ENCODE measurements at regions not wholly inside any gene's neighbourhood (a gene's known extent, or its start where the extent isn't known, plus 50 kb on each side); places are given as distances from the start of the nearest gene placed in this dataset.
"Not testable (repeated sequence)": the region's sequence is repeated elsewhere in the genome, so short reads cannot be mapped to it uniquely, and the experiment has no call there.

DNA sequence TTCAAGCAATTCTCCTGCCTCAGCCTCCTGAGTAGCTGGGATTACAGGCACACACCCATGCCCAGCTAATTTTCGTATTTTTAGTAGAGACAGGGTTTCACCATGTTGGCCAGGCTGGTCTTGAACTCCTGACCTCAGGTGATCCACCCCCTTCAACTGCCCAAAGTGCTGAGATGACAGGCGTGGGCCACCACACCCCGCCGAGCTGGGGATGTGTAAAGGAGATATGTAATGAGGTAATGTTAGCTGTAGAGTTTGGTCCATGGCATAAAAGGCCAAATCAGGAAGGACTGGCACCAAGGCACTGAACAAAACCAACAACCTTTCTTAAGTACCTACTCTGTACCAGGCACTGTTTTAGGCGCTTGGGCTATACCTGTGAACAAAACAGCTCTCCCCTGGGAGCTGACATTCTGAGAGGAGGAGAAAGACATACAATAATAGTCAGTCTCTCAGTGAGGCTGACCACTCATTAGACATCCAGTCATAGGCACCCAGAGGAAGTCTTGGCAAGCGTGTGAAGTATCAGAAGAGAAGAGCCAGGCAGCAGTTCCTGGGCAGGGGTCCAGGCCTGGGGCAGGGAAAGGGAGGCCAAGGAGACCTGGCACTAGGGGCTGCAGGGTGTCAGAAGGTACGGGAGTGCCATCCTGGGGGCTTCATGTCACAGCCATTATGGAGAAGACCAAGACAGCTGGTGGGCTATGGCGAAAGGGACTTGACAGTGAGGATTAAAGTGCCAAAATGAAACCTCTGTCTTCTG is 164.8 kb upstream of the DTNBP1 start:
- no peak for DNase-seq

DNA sequence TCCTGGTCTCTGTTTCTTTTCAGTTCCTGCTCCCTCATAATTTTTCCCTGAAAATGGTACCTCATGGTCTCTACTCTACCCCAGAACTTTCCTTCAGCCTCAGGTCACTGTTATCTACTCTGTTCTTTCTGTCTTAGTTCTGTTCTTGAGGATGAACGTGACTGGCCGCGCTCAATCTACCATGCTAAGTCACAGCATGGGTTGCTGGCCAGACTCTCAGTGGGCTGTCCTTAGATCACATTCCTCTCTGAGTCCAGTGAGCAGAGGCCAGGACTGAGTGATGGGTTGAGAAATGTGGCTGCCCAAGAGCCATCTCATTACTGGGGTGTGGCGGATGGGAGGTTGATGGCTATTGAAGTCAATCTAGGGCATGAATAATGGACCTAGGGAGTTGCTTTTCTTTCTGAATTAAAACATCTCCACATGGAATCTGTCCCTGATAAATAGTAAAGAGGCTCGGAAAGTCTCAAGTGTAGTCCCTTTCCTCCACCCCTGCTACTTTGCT is 164.0 kb upstream of the DTNBP1 start:
- DNase-seq, result no peak

DNA sequence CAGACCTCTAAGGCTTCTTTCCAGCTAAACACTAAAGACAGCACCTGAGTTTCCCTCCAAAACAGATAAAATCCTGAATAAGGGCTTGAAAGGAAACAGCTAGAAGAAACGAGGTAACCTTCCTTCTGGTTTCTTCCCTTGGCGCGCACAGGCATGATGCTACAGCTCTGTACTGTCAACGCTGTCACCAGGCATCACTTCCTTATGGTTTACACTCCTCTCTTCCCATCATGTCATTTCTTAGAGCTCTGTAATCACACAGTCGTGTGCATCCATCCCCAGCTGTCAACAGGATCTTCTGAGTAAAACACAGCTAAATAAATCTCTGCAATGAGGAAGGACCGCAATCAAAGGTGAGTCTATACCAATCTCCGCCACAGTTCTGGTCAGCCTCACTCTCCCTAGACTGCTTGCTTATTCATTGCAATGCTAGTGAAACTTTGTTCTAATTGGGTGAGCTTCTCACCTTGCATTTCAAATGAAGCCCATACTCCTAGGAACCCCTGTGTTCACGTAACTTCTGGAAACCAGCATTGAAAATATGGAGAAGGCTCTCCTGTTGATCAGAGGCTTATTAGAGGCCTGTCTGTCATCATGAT is 162.6 kb upstream of the DTNBP1 start:
- no peak for DNase-seq

DNA sequence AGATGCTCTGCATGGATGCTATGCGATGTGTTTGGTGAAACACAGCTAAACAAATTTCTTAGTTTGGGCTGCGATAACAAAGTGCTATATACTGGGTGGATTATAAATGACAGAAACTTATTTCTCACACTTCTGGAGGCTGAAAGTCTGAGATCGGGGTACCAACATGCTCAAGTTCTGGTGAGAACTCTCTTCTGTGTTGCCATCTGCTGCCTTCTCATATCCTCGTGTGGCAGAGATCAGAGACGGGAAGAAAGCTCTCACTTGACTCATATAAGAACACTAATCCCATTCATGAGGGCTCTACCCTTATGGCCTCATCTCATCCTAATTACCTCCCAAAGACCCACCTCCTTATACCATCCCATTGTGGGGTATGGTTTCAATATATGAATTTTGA is 162.0 kb upstream of the DTNBP1 start:
- no peak for DNase-seq

DNA sequence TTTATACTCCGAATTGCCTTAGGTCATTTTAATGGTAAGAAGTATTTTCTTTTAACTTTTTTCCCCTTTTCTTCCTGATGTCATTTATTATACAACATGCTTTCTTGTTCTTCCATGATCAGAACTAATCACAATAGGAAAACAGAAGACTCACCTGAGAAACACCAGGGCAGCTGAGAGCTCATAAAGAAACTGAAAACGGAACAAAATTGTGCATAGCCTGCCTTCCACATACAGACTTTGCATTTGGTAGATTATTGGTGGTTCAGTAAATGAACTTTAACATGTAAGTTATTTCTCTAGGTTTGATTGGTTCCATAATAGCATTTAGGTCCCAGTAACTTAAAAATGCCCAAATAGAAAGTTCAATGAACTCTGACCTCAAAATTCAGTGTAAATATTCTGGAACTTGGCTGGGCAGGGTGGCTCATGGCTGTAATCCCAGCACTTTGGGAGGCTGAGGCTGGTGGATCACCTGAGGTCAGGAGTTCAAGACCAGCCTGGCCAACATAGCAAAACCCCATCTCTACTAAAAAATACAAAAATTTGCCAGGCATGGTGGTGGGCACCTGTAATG is 161.1 kb upstream of the DTNBP1 start:
- no peak for DNase-seq

DNA sequence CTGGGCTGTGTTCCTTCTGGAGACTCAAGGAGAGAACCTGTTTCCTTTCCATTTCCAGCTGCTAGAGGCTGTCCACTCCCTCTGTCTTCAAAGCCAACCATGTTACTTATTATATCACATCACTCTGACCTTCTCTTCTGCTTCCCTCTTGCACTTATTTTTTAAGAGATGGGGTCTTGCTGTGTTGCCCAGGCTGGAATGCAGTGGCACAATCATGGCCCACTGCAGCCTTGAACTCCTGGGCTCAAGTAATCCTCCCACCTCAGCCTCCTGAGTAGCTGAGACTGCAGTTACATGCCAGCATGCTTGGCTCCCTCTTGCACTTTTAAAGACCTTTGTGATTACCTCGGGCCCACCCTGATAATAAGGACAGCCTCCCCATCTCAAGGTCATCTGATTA is 160.0 kb upstream of the DTNBP1 start:
- DNase-seq, result no peak

DNA sequence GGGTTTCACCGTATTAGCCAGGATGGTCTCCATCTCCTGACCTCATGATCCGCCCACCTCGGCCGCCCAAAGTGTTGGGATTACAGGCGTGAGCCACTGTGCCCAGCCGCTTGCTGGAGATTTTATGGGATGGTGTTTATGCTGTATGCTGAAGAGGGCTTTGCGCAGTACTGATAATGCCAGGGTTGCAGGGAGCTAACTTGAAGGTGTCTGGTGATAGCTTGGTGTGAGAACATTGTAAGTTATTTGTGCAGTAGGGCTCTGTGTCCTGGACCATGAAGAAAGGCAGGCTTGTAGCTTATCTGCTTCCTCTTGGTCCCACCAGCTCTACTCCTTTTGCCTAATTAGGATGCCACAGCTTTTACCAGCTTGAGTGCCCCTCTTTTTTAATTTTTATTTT is 157.0 kb upstream of the DTNBP1 start:
- DNase-seq, result no peak

DNA sequence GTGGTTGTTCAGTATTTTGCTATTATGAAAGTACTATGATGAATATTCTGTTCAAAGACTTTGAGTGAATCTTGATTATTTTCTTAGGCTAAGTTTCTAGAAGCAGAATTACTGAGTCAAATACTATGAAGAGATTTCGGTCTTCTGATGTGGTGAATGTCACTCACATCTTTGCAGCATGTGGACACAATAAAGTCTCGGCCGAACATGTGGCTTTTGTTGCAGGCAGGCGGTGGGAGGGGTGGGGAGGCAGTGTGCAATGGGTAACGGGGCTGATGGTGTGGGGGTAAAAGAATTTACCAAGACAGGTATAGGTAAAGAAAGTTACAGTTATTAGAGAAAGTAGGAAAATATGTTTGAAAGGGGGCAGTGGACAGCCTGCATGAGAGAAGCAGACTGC is 156.4 kb upstream of the DTNBP1 start:
- no peak for DNase-seq

DNA sequence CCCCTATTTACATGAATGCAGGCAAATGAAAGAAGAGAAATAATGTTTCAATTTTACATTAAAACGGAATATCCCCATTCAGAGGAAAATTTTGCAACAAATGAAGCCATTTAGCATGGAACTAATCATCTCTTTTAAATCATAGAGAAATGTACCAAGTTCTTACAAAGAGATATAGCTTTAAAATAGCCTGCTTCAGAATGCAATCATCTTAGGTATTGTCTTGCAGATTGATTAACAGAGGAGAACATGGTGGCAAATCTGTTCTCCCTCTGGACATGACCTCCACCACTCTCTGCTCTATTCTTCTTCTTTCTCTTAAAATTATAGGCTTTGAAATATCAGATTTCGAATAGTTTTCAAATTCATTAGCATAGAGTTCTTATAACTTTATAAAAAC is 155.7 kb upstream of the DTNBP1 start:
- no peak for DNase-seq

DNA sequence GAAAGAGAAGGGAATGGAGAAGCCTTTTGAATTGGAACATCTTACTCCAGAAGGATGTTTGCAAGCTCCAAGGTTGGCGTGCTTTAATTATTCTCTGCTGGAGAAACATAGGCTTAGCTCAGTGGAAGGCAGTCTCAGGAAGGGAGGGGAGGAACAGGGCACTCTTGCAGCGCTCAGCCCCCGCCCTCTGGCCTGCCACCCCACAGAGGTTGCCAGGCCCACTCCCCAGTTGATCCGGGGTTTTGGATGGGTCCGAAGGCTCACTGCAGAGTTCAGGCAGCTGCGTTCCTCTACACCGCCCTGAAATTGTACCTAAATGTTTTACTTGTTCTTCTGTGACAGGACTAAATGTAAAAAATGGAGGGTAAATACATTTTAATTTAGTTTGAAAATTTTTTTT is 155.2 kb upstream of the DTNBP1 start:
- DNase-seq, result no peak

DNA sequence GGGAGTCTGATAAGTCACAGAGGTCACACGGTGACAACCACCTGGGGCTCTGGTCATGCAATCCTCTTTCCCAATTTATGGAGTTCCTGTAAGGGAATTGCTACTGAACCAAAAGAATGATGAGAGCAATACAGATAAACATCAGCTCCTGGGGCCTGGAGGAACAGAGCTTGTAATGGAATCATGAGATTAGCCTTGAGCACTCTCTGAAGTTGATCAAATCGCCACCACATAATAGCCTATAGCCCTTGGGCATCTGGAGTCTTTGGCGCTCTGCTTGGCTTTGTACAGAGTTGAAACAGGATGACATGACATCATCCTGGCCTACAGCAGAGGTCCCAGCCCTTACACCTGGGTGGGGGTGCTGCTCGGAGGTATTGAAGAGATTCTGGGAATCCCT is 154.3 kb upstream of the DTNBP1 start:
- DNase-seq, result no peak

DNA sequence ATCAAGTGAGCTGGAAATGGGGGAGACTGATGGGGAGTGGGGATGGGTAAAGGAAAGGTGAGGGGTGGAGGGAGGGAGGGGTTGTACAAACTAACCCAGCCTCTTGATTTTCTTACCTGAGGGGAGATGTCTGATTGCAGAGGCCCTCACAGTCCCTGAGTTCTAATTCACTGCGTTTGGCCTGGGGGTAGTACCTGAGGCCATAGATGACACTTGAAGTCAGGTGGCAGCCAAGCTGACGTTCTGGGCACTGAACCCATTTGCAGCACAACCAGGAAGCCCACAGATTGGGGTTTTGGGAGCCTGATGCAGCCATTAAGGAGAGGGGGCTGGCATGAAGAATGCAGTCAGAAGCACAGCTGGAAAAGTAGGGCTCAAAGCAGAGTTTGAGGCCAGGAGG is 153.8 kb upstream of the DTNBP1 start:
- DNase-seq, result no peak

DNA sequence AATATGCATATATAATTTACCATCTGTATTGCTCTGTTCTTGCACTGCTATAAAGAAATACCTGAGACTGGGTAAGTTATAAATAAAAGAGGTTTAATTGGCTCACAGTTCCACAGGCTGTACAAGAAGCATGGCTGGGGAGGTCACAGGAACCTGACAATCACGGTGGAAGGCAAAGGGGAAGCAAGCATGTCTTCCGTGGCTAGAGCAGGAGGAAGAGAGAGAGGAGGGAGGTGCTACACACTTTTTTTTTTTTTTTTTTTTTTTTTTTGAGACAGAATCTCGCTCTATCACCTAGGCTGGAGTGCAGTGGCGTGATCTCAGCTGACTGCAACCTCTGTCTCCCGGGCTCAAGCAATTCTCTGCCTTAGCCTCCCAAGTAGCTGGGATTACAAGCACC is 150.9 kb upstream of the DTNBP1 start:
- not testable (repeated sequence) for DNase-seq

DNA sequence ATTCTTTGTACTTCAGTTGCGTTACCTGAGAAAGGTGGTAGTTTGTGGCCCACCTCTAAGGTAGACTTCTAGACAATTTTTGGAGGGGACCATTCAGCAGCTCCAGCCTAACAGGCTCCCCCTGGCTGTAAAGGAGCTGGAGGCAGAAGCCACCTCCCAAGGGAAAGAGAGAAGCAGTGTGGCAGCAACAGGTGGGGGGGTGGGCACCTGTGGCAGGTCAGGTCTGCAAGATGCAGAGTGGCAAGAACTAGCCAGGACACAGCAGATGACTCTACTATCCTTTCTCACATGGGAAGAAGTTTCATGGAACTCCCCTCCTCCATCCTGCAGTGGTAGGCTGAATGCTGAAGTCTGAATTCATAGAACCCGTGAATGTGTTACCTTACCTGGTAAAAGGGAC is 148.3 kb upstream of the DTNBP1 start:
- no peak for DNase-seq

DNA sequence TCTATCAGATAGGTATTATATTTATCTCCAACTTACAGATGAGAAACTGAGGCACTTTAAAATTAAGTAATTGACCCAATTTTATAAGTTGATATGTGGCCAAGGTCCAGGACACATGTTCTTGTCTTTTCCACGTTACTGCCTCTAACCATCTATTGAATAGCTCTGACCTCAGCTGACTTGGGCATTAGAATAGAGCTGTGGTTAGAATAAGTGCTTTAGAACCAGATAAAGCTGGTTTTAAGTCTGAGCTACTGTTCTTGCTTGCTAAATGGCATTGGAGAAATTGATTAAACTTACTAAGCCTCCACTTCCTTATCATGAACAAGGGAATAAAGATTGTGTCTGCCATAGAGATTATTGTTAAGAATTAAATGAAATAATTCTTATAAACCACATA is 147.8 kb upstream of the DTNBP1 start:
- no peak for DNase-seq

DNA sequence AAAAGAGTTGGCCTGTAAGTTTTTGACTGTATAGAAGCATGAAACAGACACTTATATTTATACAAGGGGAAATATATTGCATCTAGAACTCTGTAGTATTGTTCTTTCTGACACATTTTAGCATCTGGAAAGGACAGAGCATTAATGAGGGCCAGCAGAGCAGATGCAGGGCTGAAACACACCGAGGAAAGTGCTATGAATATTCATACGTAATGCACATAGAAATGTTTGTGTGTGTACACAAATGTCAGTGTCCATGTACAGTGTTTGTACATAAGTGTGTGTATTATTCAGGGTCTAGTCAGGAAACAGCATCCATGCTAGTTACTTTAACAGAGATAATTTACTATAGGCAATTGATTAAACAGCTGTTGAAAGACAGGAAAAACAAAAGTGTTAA is 146.5 kb upstream of the DTNBP1 start:
- no peak for DNase-seq

DNA sequence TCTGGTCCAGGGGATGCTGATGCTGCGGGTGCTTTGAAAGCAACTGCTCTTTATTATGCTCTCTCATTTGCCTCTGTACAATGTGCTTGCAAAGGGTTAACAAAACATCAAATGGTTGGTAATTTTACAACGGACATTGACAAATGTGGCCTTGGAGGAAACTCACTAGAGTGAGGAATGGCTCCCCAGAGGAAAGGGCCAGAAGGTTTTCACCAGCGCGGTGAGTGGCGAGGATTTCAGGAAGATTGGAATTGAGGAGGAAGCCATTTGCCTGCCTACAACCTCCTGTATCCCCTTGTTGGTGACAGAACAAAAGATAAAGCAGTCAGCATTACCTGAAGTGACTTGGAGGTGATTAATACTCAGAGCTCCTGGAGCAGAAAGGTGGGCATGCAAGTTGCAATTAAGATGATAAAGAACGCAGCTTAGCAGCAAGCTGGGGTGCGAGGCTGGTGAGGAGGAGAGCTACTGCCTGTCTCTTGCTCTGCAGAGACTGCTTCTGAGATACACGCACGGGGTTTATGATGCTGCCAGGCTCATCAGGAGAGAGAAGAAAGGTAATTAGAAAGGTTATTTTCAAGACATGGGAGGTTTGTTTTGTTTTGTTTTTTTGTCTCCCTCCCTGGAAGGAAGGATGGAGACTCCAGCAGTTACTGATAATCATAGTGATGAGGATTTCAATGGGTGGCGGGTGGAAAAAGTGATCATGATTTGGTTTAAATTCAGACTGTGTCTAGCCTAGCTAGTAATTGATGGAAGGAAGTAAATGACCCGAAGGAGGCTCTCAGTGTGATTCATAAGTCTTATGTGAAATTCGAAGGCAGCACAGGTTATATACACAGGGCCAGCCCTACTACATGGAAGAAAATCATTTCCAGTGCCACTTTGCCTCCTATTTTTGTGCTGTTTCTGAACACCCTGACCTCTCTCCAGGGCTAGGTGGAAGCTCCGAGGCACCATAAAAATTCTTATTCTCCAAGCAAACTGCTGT is 141.6 kb upstream of the DTNBP1 start:
- no peak for DNase-seq

DNA sequence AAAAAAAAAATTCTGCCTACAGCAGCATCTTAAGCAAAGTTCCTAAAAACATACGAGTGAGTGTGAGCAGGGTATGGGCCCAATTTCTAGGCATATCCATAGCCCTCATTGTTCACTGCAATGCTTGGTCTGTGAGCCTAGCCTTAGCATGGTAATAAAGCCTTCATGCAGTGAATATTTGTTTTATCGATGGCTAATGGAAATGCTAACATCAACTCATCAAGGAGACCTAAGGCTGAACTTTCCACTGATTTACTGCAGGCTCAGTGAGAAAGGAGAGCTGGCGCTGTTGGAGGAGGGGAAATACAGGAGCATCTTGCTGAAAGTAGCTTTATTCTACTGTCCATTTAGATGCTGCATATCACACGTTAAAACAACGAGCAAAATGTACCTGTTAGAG is 139.6 kb upstream of the DTNBP1 start:
- no peak for DNase-seq

DNA sequence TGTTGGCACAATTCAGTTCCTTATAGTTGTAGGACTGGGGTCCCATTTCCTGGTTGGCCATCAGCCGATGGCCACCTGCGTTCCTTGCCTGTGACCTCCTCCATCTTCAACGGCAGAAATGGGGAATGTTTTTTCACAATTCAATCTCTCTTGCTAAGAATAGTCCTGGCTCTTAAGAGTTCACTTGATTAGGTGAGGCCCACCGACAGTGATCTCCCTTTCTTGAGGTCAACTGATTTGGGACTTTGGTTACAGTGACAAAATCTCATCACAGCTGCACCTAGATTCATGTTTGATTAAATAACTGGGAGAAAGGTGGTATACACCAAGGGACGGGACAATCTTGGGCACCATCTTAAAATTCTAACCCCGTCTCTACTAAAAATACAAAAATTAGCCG is 139.1 kb upstream of the DTNBP1 start:
- no peak for DNase-seq

DNA sequence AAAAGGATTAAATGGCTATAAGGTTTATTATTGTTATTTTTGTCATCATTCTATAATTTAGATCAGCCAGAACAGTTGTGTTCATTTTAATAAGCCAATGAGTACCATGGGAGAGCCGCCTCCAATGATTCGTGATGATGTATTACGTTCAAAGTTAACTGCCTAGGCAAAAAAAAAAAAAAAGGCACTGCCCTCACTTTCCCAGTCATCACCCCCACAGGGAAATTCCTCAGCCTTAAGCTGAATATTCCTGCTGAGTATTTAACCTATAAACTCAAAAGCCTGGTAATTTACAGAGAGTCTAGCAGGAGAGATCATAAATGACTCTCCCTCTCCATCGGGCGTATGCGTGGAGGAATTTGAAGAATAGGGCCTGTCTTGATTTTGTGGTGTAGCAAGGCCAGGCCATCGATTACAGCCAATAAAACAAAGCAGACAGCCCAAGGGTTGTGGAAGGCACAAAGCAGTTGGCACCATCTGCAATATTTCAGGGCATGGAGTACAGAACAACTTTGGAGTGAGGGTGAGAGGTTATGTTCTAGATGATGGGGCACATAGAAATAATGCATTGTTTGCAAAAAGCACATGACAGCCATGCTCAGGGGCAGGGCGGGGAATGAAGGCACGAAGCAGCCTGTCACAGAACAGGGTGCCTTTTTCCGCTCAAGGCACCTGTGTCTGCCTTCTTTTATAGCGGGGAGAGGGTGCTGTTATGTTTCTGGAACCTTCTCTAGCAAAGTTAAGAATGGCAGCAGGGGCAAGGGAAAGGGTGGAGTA is 138.2 kb upstream of the DTNBP1 start:
- DNase-seq, result no peak

DNA sequence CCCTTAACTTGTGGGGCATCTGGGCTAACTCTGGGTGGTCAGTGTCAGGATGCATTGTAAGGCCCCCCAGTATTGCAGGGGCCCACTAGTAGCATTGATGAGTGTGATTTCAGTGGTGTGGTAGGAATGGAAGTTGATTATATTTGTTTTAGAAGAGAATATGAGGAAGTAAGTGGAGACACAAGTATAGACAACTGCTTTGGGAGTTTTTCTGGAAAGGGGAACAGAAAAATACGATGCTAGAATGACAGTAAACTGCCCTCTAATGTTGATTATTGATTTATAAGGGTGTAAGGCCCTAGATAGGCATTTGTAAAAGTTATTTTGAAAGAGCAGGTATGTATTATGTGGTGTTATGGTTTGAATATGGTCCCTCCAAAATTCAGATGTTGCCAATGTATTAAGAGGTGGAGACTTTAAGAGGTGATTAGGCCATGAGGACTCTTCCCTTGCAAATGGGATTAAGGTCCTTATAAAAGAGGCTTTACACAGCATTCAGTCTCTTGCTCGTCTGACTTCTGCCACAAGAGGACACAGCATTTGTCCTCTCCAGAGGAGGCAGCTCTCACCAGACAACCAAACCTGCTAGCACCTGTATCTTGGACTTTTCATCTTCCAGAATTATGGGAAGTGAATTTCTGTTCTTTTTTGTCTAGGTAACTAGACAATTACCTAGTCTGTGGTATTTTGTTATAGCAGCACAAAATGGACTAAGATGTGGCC is 135.9 kb upstream of the DTNBP1 start:
- no peak for DNase-seq

DNA sequence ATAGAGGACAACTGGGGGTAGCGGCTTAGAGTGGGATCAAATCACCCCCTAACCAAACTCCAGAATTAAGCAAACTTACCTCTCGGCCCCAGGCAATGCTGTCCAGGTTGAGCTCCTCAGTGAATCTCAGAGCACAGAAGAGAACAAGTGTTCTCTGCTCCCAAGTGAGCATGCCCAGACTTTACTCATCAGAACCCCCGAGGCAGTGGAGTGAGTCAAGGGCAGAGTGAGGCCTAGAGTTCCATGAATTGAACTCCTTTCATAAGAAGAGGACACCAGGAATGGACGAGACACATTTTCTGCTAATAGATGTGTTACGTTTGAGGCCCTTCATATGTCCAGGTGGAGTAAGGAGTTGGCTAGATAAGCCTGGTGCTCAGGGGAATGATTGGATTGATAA is 134.0 kb upstream of the DTNBP1 start:
- no peak for DNase-seq
